ENCODE measurements at regions not wholly inside any gene's neighbourhood (a gene's known extent, or its start where the extent isn't known, plus 50 kb on each side); places are given as distances from the start of the nearest gene placed in this dataset.
"Not testable (repeated sequence)": the region's sequence is repeated elsewhere in the genome, so short reads cannot be mapped to it uniquely, and the experiment has no call there.

GRCh38 chr14:85024931-85025330, 505.0 kb upstream of the FLRT2 start:
- DNase-seq, result no peak

GRCh38 chr14:85027681-85028370, 502.1 kb upstream of the FLRT2 start:
- no peak for DNase-seq

- no peak for DNase-seq
Measured at GRCh38 chr14:85037411-85037810, 492.5 kb upstream of the FLRT2 start.

- no peak for DNase-seq
Measured at GRCh38 chr14:85038526-85039352, 491.2 kb upstream of the FLRT2 start.

GRCh38 chr14:85039353-85039626, 490.7 kb upstream of the FLRT2 start:
- no peak for DNase-seq

- no peak for DNase-seq
Measured at GRCh38 chr14:85040046-85040685, 489.8 kb upstream of the FLRT2 start.

- DNase-seq, result no peak
Measured at GRCh38 chr14:85041618-85042017, 488.3 kb upstream of the FLRT2 start.

- DNase-seq, result no peak
Measured at GRCh38 chr14:85042301-85042700, 487.6 kb upstream of the FLRT2 start.

- DNase-seq, result no peak
Measured at GRCh38 chr14:85050180-85050579, 479.8 kb upstream of the FLRT2 start.

GRCh38 chr14:85052646-85053045, 477.3 kb upstream of the FLRT2 start:
- no peak for DNase-seq

- DNase-seq, result no peak
Measured at GRCh38 chr14:85054178-85054577, 475.8 kb upstream of the FLRT2 start.

- DNase-seq, result no peak
Measured at GRCh38 chr14:85056267-85056666, 473.7 kb upstream of the FLRT2 start.

- no peak for DNase-seq
Measured at GRCh38 chr14:85057221-85057620, 472.7 kb upstream of the FLRT2 start.

- no peak for DNase-seq
Measured at GRCh38 chr14:85058150-85058549, 471.8 kb upstream of the FLRT2 start.

- DNase-seq, result no peak
Measured at GRCh38 chr14:85060121-85060520, 469.8 kb upstream of the FLRT2 start.

GRCh38 chr14:85061256-85061655, 468.7 kb upstream of the FLRT2 start:
- DNase-seq, result no peak

- no peak for DNase-seq
Measured at GRCh38 chr14:85063747-85064146, 466.2 kb upstream of the FLRT2 start.

- DNase-seq, result no peak
Measured at GRCh38 chr14:85071447-85071846, 458.5 kb upstream of the FLRT2 start.

- no peak for DNase-seq
Measured at GRCh38 chr14:85074955-85075354, 455.0 kb upstream of the FLRT2 start.

- no peak for DNase-seq
Measured at GRCh38 chr14:85075694-85076476, 454.1 kb upstream of the FLRT2 start.

- not testable (repeated sequence) for DNase-seq
Measured at GRCh38 chr14:85077716-85078115, 452.2 kb upstream of the FLRT2 start.

- DNase-seq, result no peak
Measured at GRCh38 chr14:85079842-85080730, 449.9 kb upstream of the FLRT2 start.
